ENCODE measurements at regions not wholly inside any gene's neighbourhood (a gene's known extent, or its start where the extent isn't known, plus 50 kb on each side); places are given as distances from the start of the nearest gene placed in this dataset.

DNA sequence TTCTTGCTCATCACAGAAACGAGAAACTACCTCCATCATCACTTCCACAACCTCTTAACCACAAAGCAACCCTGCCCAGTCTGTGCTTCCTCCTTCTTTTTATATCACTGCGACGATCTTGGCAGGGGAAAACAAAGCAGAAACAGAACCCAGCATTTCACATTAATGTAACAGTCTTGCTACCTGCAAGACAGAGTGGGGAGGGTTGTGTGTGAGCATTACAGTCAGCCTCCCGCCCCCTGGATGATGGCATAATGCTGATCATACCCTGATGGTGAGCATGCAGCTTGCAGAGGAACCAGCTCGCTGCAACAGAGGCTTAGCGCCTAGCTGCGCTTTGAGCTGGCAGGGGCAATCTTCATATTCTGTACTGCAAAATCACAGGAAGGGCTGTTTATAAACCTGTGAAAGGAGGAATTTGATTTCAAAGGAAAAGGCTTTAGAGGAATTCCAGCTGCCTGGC lies 376.1 kb downstream of the IRS1 start:
- DNase-seq: no peak

DNA sequence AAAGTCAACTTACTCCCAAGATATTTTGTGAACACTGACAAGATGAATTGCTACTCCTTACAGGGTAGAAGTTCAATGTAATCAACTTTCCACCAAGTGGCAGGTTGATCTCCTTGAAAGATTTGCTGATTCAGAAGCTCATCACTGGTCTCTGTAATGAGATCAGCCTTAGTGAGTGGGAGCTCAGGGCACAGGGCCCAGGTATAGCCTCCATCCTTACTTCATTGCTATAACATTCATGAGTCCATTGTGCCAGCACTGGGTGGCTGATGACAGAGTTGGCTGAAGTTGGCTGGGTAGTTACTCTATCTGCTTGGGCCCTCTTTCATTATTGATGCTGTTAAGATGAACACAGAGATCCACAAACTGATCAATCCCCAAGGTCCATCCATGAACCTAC lies 379.0 kb downstream of the IRS1 start:
- DNase-seq: no peak

DNA sequence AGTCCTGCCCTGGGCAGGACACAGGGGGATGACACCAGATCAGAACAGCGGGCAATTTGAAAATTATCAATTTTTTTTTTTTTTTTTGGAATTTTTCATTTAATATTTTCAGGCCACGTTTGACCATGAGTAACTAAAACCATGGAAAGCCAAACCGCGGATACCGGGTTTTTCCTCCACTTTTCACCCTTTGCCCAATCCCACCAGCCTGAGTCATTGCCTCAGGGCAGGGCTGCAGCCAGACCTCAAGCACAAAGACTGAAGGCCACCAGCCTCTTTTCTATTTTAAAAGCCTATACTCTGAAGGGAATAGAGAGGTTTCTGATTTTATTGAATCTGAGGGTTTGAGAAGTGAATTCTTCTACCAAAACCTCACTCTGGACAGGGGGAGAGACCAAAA lies 381.1 kb downstream of the IRS1 start:
- DNase-seq: no peak

DNA sequence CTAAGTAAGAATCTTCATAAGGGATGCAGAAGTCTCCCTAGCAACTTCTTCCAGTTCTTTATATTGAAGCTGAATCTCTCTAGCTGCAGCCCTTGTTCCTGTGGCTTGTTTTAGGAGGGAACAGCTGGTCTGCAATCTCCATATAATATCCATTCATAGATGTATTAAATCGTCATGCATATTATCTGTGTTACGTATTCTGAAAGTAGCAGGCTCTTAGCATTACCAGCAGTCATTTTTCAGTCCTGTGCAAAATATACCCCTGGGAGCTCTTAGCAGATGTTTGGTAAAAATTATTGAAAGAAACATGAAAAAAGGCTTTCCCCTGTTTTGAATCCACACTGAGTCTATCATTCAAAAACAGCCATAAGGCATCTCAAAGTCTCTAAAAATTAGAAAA lies 385.3 kb downstream of the IRS1 start:
- DNase-seq: no peak

DNA sequence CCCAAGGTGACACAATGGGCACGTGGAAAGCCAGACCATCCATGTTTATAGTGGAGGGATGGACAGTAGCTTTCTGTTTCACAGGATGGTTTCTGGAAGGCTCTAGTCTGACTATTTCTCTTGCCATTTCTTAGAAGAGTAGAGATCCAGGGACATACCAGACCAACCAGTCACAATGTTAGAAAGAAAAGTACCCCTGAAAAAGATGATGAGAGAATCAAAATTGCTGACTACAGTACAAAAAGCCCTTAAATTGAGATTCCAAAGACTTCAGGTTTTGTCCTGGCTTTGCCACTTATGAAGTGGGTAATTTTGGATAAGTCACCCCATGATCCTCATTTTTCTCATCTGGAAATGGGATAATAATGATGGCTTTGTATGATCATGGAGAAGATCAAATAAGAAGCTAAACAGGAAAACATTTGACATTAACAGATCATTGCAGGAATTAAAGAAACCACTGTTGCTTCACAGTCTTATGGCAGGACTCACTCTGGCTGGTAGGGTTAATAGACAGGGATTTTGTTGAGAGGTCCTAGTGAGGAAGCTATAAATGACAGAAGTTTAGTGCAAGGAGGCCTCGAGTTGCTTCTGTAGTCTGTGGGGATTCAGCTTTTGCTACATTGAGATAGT lies 386.0 kb downstream of the IRS1 start:
- no peak for DNase-seq

DNA sequence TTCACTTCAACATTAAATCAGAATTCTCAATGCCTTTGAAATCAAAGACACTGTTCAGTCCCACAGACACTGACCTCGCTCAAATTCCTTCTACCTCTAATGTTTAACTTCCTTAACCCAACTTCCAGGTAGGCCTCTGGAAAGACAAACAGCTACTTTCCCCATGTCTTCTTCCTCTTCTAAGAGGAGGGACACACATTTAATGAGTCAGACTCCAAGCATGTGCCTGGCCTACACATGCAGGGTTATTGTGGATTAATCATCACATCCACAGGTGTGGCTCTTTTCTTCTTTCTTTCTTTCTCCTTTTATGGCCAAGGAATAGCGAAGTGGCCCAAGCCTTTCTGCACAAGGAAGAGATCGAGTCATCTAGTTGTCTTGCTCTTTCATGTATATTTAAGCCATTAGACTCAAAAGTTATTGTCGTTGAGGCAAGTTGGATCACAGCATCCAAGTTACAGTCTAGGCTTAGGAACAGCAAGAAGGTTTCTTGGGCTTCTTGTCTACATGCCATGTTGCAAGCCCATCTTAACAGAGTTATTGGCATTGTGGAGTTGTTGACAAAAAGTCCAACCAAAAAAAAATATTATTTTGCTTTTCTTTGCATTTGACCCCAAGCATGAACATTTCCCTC lies 387.8 kb downstream of the IRS1 start:
- no peak for DNase-seq

DNA sequence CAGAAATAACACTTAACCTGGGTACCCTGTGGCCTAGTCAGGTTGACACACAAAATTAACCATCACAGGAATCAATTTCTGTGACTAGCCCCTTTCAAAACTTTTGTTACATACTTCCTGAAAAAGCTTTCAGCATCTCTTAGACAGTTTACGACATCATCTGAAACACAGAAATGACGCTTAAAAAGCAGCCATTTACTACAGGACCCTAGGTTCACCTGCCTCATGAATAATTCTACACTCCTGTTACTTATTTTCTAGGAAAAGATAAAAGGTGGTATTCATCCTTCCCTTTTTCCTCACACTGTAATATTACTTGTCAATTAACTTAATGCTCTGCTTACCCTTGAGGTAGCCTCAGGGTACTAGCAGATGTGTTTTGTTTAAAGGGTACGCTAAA lies 388.4 kb downstream of the IRS1 start:
- no peak for DNase-seq

DNA sequence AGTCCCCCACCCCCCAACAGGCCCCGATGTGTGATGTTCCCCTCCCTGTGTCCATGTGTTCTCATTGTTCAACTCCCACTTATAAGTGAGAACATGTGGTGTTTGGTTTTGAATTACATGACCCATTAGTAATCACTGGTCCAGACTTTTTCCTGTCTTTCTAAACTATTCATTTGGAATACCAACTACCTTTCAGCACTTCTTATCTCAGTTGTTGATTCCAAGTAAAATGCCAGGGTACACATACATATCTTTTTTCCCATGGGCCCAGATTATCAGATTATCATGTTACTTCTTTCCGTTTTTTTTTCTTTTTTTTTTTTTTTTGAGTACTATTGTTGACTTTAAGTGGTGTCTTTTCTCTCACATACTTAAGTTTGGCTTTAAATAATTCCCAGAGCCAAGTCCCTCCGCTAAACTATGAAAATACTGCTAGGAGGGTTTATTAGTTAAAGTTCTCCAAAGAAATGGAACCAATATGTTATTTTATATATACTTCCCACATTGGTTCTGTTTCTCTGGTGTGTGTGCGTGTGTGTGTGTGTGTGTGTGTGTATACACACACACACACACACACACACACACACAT lies 389.3 kb downstream of the IRS1 start:
- no peak for DNase-seq

DNA sequence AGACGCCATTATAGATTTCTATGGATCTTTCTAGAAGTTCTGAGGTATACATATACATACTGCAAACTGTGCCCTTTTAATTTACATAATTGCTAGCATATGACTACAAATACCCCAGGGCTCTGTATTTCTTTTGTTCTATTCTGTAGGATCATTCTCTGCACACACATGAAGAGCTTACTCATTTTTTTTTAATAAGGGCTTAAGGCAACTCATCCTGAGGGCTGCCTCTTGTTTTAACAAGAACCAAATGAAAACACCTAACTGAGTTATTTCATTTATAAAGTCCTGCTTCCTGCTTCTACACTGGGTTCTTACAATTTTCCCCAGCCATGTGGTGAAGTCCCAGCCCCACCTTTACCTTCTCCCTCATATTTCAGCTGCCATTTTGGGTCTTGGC lies 390.5 kb downstream of the IRS1 start:
- no peak for DNase-seq

DNA sequence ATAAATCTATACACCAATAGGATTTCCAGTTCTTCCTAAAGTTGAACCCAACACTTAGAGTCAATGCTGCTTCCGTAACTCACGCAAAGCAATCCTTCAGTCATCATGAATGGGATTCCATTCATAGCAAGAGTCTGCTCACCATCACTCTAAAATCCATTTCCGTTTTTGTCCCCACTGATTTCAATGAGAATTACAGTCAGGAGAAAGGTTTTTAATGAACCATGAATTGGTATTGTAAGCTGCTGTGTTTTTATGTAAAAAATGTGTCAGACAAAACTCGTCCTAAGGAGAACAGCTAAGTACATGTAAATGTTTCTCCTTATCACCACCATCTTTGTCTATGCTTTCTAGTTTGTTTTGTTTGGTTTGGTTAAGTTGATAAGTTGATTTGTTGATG lies 391.5 kb downstream of the IRS1 start:
- DNase-seq: no peak

DNA sequence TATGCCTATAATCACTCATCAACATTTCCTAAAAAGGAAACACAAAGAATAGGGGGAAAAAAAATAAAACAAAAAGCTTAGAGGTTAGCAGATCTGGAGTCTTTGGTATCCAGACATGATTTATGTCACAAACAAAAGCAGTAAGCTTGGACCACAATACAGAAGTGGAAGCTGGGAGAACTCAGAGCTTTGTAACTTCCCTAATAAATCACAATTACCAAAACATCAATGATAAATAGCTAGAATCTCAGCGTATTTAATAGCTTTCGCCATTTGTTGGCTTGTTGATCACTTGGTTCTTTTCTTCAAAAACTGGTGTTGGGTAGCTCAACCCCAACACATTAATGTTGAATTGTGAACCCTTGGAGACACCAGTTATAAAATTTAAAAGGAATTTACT lies 392.5 kb downstream of the IRS1 start:
- DNase-seq: no peak

DNA sequence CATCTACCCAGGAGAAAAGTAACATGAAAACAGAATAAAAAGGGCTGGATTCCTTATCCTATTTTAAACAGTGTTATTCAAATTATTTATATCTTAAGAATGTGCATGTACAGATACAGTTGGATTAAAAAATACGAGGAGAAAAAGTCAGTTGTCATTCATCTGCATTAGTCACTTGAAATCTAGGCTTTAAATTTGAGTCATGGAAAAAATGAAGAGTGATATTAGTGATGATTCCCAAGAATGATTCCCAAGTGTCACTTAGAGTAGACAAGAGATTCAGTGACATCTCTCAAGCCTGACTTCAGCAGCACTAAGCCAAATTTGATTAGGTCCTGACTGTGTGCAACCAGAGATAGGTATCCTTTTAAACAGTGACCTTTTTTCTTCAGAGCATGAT lies 394.2 kb downstream of the IRS1 start:
- no peak for DNase-seq

DNA sequence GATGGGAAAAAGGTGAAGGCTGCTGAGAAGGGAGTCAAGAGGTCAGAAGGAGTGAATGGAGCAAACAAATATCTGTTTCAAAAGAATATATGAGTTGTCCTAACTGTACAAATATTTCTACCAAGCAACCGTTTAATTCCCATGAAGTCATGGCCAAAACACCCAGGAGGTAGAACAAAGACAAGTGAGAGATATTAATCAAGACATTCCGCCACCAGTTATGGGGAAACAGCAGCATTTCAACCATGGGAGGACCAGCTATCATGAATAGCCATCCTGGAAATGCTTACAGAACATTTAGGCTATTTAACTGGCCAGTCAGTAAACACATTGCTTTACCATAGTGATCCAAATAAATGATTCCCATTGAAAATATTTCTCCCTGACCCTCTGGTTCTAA lies 396.3 kb downstream of the IRS1 start:
- DNase-seq: no peak

DNA sequence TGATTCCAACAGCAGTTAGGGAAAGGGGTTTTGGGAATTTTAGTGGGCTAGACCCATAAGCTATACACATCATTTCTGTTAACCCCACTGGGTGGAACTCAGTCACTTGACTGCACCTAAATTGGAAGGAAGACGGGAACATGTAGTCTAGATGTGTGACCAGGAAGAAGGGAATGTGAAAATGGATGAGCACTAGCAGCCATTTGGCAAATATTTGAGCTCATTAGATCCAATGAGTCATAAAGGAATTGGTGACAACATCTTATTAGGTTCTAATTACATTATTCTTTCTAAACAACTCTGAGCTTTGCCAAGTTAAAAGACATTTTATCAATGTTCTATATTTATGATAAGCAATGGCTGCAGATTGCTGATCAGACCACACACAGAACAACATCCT lies 400.6 kb downstream of the IRS1 start:
- no peak for DNase-seq

DNA sequence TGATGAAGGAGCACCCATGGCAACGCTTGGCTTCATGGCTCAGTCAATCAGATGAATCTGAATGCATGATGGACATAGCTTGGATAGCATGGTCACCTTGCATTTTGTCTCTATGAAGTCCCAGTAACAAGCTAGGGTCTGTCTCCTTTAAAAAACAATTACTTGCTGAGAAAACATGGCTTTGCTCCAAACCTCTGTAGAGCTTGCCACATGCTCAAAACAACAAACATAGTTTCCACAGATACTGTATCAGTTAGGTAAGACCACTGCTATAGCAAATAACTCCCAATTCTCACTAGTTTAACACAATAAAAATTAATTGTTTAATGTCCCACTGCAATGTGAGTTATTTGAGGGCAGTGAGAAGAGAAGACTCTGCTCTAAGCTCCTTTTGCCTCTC lies 401.0 kb downstream of the IRS1 start:
- DNase-seq: no peak

DNA sequence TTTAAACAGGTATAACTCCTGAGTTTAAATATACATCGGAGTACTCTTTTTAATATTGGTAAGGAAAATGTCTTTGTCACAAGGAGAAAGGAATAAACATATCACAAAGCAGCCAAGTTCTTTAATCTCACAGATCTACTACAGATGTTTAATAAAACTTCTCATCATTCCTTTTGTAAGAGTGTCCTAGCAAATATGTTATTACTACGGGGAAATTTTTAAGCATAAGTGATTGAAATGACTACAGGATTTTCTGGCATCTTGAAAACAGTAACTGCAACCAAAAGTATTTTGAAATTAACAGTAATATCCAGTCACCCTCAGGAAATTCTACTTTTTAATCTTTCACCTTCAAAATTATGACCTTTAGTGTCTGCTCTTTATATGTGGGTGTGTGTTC lies 403.1 kb downstream of the IRS1 start:
- DNase-seq: no peak

DNA sequence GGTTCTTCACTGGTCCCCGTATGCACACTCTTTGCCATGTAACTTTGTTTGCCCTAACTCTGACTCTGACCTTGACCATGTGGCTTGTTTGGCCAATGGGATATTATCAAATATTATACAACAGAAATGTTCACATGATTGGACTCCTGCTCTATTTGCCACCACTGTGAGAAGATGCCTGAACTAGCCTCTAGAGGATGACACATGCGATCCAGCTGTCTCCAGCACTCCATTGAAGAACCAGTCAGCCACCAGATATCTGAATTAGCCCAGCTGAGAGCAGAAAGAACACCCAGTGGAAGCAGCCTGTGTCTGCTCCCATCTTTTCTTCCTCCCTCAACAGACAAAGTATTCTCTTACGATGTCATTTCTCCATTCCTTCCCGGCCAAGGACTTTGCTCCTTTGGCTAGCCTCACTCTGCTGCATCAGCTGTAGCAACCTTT lies 412.1 kb downstream of the IRS1 start:
- DNase-seq: no peak

DNA sequence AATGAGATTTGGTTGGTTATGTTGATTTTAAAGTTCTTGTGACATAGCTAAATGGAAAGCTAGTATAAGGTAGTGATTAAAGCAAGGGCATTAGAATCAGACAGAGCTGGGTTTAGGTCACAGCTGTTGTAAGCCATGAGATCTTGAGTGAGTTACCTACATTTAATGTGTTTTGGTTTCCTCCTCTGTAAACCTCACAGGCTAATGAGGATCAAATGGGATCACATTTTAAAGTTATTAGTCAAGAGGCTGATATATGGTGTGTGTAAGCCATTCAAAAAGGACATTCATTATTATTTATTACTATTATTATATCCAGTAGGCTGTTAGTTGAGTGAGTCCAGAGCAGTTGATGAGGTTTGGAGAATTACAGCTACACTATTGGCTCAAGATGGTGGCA lies 416.2 kb downstream of the IRS1 start:
- no peak for DNase-seq

DNA sequence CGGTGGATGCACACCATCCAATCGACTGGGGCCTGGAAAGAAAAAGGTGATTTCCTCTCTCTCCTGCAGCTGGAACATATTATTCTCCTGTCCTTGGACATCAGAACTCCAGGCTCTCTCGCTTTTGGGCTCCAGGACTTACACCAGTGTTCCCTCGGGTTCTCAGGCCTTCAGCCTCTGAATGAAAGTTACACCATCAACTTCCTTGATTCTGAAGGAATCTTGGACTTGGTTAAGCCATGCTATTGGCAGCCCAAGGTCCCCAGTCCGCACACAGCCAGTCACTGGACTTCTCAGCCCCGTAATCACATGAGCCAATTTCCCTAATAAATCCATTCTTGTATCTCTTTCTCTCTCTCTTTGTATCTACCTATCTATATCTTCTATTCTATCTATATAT lies 418.9 kb downstream of the IRS1 start:
- DNase-seq: no peak

DNA sequence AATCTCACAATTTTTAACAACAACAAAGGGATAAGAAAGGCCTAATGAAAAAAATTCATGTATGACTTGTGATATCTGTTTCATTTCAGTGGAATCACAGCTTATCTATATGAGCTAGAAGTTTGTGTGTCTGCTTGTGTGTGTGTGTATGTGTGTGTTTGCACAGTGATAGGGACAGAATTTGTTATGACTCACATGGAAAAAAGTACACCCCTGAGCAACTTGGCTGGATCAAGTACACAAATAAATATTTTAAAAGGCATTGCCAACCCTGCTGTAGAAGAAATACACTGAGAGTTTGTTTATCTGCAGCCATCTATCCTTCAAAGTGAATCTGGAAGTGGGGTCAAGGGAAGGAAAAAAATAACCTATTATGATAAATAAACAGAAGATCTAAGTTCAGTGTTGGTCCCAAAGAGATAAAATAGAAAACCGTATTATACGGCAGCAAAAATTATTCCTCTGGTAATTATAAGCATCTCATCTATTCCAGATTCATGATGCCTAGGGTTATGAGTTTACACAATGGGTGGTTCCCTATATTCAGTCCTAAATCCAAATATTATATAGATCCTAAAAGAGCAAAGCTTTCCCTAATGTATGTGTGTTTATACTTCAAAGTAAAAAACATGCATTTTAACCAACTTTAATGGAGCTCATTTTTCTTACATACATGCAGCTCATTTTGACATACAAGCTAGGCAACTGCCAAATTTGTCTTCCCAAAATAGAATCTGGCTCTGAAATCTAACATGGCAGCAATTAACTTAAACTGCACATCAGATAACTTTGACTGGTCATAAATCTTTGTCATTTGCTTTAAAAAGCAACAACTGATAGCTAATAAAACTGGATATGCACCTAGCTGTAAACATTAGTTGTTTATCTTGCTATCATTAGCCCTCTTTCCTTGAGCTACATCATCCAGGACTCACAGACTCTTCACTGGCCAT lies 420.6 kb downstream of the IRS1 start:
- DNase-seq: no peak

DNA sequence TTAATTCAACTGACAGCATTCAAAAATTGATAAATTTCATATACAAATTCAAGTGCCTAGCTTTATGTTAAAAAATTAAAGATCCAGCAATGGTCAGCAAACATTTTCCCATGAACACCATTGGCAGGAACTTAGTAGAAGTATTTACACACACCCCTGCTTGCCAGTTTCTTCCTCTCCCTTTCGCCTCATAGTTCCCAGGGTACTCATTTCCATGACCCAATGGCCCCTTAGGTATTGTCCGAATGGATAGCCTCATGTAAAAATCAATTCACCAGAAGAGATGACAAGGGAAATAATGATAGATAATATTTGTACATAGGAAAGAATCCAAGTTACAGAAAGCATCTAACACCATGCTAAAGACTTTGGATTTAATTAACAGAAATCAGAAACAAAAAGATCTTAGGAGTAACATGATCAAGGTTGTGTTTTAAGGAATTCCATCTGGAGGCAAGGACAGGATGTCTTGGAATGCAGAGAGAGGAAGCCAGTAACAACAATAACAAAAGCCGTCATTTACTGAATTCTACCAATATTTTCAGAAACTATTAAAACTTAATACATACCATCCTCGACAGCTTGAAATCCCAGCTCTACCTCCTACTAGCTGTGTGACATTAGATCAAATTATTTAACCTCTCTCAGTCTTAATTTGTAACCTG lies 423.0 kb downstream of the IRS1 start:
- no peak for DNase-seq

DNA sequence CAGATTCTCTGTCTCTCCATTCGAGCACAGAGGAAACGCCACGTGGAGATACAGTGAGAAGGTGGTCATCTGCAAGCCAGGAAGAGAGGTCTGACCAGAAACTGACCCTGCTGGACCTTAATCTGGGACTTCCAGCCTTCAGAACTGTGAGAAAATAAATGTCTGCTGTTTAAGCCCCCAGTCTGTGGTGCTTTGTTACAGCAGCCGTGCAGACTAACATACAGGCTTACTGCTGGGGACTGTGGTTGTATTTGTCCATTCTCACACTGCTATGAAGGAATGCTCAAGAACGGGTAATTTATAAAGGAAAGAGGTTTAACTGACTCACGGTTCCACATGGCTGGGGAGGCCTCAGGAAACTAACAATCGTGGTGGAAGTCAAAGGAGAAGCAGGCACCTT lies 432.7 kb downstream of the IRS1 start:
- no peak for DNase-seq

DNA sequence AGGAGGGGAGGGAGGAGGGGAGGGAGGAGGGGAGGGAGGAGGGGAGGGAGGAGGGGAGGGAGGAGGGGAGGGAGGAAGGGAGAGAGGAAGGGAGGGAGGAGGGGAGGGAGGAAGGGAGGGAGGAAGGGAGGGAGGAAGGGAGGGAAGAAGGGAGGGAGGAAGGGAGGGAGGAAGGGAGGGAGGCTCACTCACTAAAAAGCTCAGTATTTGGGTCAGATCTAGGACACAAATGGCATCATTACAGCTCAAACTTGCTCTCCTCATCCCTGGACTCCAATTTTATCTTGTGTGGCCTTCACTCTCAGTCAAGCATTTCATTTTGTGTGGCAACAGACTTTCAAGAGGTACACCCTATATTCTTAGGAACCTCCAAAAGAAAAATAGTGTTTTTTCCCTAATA lies 435.4 kb downstream of the IRS1 start:
- no peak for DNase-seq
